ENCODE measurements at regions not wholly inside any gene's neighbourhood (a gene's known extent, or its start where the extent isn't known, plus 50 kb on each side); places are given as distances from the start of the nearest gene placed in this dataset.

DNA sequence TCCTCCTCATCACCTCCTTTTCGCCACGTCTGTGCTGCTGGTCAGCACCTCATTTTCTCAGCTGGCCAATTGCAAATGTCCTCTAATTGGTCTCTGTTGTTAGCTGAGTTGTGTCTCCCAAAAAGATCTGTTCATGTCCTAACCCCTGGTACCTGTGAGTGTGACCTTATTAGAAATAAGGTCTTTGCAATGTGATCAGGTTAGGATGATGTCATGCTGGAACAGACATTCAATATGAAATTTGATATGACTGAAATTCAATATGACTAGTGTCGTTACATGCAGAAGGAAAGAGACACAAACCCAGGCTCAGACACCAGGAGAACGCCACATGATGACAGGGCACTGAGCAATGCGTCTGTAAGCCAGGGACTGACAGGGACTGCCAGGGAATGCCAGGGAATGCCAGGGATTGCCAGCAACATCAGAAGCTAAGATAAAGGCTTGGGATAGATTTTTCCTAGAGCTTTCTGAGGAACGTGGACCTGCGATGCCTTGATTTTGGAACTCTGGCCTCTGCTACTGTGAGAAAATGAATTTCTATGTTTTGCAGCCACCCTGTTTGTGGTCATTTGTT lies 77.5 kb upstream of the CXCL12 start:
- no peaks in the 10 kb centered on the region; the same call in 1 of the 2 replicates for H3K27me3 ChIP-seq (ENCODE audit: low read length)
- no peak for TF ChIP-seq EZH2phosphoT487 (conservative IDR thresholded peaks at IDR 0.05; ENCODE audit: low read length)
- TF ChIP-seq, protein P1, sequence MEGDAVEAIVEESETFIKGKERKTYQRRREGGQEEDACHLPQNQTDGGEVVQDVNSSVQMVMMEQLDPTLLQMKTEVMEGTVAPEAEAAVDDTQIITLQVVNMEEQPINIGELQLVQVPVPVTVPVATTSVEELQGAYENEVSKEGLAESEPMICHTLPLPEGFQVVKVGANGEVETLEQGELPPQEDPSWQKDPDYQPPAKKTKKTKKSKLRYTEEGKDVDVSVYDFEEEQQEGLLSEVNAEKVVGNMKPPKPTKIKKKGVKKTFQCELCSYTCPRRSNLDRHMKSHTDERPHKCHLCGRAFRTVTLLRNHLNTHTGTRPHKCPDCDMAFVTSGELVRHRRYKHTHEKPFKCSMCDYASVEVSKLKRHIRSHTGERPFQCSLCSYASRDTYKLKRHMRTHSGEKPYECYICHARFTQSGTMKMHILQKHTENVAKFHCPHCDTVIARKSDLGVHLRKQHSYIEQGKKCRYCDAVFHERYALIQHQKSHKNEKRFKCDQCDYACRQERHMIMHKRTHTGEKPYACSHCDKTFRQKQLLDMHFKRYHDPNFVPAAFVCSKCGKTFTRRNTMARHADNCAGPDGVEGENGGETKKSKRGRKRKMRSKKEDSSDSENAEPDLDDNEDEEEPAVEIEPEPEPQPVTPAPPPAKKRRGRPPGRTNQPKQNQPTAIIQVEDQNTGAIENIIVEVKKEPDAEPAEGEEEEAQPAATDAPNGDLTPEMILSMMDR (IDR thresholded peaks at IDR 0.05; ENCODE audit: insufficient read depth, low read length, poor library complexity, severe bottlenecking) = no peak
- H3F3A ChIP-seq (ENCODE audit: insufficient read depth) = no peaks in the 10 kb centered on the region
- H3K4me2 ChIP-seq (ENCODE audit: low read depth, low read length, poor library complexity, severe bottlenecking) = no peak overlapping the region
- no peaks in the 10 kb centered on the region for H3K9me3 ChIP-seq (ENCODE audit: insufficient read depth, low read length)
- H3K27ac ChIP-seq (ENCODE audit: low read depth, low read length) = no peak overlapping the region
- H3K9ac ChIP-seq (ENCODE audit: low read length) = no peak overlapping the region
- no peaks in the 10 kb centered on the region for H4K20me1 ChIP-seq (ENCODE audit: low read depth, low read length)
- no peaks in the 10 kb centered on the region for H3K9me2 ChIP-seq (replicated peaks; ENCODE audit: insufficient read depth, low read length)
- no peak overlapping the region for H2AFZ ChIP-seq (ENCODE audit: low read depth, low read length, severe bottlenecking)
- no peaks in the 10 kb centered on the region for H3K79me2 ChIP-seq (ENCODE audit: insufficient read depth, low read length)
- no peak overlapping the region for H3K4me3 ChIP-seq (ENCODE audit: insufficient read depth, low read length, poor library complexity, severe bottlenecking)
- H3K36me3 ChIP-seq (ENCODE audit: low read length) = no peaks in the 10 kb centered on the region

DNA sequence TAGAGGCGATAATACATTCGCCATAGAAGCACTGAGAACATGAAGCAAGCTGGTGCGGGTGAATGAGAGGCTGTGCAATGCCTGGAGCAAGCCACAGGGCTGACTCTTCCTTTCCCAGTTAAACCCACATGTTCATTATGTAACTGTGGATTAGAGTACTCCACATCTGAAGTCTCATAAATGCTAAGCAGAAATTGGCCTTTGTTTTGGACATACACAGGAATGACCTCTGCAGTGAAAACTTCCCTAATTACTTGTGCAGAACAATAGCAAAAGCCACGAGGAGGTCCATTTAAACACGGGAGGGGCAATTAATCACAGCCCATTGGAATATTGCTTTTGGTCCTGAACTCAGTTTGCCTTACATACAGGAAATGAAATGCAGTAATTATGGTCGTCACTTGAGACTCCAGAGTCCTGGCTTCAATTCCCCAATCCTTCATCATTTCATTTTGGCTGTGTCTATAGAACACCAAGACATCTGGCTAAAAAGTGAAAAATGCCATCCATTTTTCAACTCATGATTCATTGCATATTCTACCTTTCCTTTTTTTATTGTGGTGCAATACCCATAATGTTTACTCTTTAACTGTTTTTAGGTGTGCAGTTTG lies 78.7 kb upstream of the CXCL12 start:
- TF ChIP-seq, protein P1 (IDR thresholded peaks at IDR 0.05; ENCODE audit: insufficient read depth, low read length, poor library complexity, severe bottlenecking) = no peak
- TF ChIP-seq EZH2phosphoT487 (conservative IDR thresholded peaks at IDR 0.05; ENCODE audit: low read length) = no peak
- Histone ChIP-seq H3K9ac (ENCODE audit: low read length) (no peak overlapping the region), H3K4me2 (ENCODE audit: low read depth, low read length, poor library complexity, severe bottlenecking) (no peak overlapping the region), H4K20me1 (ENCODE audit: low read depth, low read length) (no peaks in the 10 kb centered on the region), H3K79me2 (ENCODE audit: insufficient read depth, low read length) (no peaks in the 10 kb centered on the region), H3K9me2 (replicated peaks; ENCODE audit: insufficient read depth, low read length) (no peaks in the 10 kb centered on the region), H3K36me3 (ENCODE audit: low read length) (no peaks in the 10 kb centered on the region), H3K27ac (ENCODE audit: low read depth, low read length) (no peak overlapping the region), H3K27me3 (ENCODE audit: low read length) (no peaks in the 10 kb centered on the region; the same call in 1 of the 2 replicates), H2AFZ (ENCODE audit: low read depth, low read length, severe bottlenecking) (no peak overlapping the region), H3F3A (ENCODE audit: insufficient read depth) (no peaks in the 10 kb centered on the region), H3K4me3 (ENCODE audit: insufficient read depth, low read length, poor library complexity, severe bottlenecking) (no peak overlapping the region), H3K9me3 (ENCODE audit: insufficient read depth, low read length) (no peaks in the 10 kb centered on the region)

GRCh38 chr10:44464503-44464902 lies 79.6 kb upstream of the CXCL12 start:
- Histone ChIP-seq H3K9ac (ENCODE audit: low read length) (no peak overlapping the region), H3K27ac (ENCODE audit: low read depth, low read length) (no peak overlapping the region), H3K9me2 (replicated peaks; ENCODE audit: insufficient read depth, low read length) (no peaks in the 10 kb centered on the region), H3K36me3 (ENCODE audit: low read length) (no peaks in the 10 kb centered on the region), H3K4me3 (ENCODE audit: insufficient read depth, low read length, poor library complexity, severe bottlenecking) (no peak overlapping the region), H3K79me2 (ENCODE audit: insufficient read depth, low read length) (no peaks in the 10 kb centered on the region), H3K4me2 (ENCODE audit: low read depth, low read length, poor library complexity, severe bottlenecking) (no peak overlapping the region), H3F3A (ENCODE audit: insufficient read depth) (no peaks in the 10 kb centered on the region), H3K27me3 (ENCODE audit: low read length) (no peaks in the 10 kb centered on the region; the same call in 1 of the 2 replicates), H4K20me1 (ENCODE audit: low read depth, low read length) (no peaks in the 10 kb centered on the region), H2AFZ (ENCODE audit: low read depth, low read length, severe bottlenecking) (no peak overlapping the region), H3K9me3 (ENCODE audit: insufficient read depth, low read length) (no peaks in the 10 kb centered on the region)
- TF ChIP-seq EZH2phosphoT487 (conservative IDR thresholded peaks at IDR 0.05; ENCODE audit: low read length) = no peak
- TF ChIP-seq, protein P1 (IDR thresholded peaks at IDR 0.05; ENCODE audit: insufficient read depth, low read length, poor library complexity, severe bottlenecking) = no peak
